HG03039 (cell line): ENCODE measurements at regions not wholly inside any gene's neighbourhood (a gene's known extent, or its start where the extent isn't known, plus 50 kb on each side); places are given as distances from the start of the nearest gene placed in this dataset.

ENCODE experiments used
- ATAC-seq: cut with Tn5 transposase; IDR thresholded peaks from one replicate; pipeline ENCODE4 v1.9.1; 2021; ENCODE audit warnings: mild to moderate bottlenecking, moderate library complexity; ENCODE audit not compliant: unreplicated experiment

DNA sequence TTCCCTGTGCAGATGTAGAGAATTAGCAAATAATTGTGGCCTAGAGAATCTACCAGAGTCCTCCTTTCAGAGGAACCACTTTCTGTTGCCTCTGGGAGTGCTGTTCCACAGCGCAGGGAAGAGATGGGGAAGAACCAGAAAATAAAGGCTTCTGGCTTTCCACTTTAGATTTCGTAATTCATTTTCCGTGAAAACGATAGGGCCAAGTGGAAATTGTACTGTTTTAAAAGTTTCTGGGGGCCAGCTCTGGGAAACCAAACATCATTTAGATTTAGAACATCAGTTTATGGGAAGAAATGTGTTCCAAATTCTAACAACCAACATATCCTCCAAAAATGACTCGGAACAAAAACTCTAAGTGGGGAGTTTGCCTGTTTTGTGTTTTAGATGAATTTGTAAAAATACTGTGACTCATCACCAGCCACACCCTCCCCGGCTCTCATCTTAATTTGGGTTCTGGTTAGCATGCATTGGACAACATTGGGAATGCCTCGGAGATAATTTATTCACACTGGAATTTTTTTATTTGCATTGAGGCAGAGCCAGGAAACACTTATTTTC, 65.2 kb upstream of the LNX1 start:
- no peak for ATAC-seq

DNA sequence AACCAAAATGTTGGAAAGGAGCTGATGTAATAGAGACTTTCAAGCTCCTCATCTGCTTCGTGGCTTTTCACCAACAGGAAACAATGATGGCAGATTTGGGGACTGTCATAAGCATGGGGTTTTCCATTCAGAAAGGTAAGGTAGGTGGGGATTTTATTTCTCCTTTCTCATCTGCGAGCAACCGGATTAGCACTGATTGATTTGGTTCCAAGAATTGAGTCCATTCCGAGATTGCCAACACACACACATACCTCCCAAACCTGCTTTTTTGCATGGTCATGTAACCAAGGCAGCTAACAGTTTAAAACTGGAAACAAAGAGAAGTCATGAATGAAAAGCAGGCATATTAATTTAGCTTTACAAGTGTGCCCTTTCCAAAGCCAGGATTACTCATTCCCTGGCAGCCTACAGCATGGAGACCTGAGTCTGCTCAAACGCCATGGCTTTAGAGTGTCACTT, 63.0 kb upstream of the LNX1 start:
- ATAC-seq = no peak

GRCh38 chr4:53653484-53654053, 62.3 kb upstream of the LNX1 start:
- no peak for ATAC-seq

DNA sequence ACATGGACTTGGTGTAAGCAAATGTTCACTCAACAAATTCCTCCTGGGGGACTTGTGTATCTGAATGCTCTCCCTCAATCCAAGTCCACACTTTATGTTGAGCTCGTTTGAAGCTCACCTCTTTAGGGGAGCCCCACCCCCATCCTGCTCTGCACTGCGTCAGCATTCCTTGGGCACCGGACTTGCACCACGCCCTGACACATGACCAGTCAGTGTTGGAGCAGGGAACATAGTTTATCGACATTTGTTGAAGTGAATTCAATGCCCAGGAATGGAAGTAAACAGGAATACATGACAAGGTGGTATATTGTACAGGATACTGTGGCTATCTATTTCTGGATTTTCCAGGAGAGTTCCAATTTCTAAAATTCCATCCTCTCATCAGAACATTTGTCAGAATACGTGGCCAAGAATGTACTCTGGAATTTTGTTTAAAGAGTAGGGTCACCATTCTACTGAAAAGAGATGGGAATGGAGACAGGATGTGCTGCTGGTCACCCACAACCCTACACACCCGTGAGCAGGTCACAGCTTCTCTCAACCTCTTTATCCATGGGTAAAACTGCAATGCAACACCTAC, 60.0 kb upstream of the LNX1 start:
- no peak for ATAC-seq

GRCh38 chr4:53649357-53649756, 58.1 kb upstream of the LNX1 start:
- ATAC-seq = no peak

DNA sequence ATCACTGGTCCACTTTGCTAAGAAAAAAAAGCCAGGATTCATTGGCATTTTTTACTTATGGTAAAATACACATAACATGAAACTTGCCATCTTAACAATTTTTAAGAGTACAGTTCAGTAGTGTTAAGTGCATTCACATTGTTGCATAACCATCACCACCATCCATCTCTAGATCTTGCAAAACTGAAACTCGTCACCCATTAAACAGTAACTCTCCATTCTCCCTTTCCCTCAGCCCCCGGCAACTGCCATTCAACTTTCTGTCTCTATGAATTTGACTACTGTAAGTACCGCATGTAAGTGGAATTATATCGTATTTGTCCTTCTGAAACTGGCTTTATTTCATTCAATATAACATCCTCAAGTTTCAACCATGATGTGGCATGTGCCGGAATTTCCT, 56.3 kb upstream of the LNX1 start:
- ATAC-seq = no peak

DNA sequence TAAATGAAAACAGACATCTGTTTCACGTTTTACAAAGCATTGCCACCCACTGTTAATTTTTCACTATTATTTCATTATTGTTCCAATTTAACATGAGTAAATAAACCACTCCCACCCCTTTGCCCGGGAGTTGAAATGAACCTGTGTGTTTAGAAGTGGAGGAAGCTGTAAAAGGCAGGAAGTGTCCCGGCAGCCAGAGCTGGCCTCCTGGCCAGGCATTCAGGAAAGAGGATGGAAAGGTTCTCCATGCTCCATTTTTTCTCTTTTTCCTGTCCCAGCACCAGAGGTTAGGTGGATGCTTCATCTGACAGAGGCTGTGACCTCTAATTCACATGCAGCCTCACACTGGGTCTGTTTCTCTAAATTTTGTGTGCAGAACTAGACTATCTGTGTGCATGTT, 55.5 kb upstream of the LNX1 start:
- no peak for ATAC-seq

DNA sequence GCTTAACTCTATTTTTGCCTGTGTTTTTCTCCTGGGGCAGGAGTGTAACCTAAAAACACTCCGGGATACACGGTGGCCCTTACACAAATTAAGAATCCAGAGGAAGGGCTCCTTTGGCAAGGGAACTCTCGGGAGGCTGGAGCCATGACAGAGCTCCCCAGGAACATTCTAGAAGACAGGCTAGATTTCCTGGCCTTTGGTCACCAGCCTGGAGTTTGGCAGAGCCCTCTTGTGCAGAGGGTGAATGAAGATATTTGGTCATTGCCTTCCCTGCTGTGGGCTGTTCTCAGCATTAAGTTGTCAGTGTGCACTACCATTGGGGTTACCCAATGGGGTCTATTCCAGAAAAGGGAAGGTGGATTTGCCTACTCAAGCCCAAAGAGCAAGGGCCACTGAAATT, 53.8 kb upstream of the LNX1 start:
- ATAC-seq = no peak

GRCh38 chr4:53644607-53645006, 53.3 kb upstream of the LNX1 start:
- ATAC-seq = no peak
